RCC 7860 (cell line): ENCODE measurements at regions not wholly inside any gene's neighbourhood (a gene's known extent, or its start where the extent isn't known, plus 50 kb on each side); places are given as distances from the start of the nearest gene placed in this dataset.
"Not testable (repeated sequence)": the region's sequence is repeated elsewhere in the genome, so short reads cannot be mapped to it uniquely, and the experiment has no call there.

Experiments
- DNase-seq: peaks from one replicate; pipeline ENCODE4 v3.0.0-alpha.2; 2015; ENCODE audit warnings: low spot score
- FAIRE-seq: peaks from 2 replicates; lab custom pipeline; 2012; peaks lifted over from hg19 to GRCh38; lab: Jason Lieb, UNC

- FAIRE-seq (no peak), DNase-seq (no peak)
These were observed 251.6 kb downstream of the RPLP1 start for GRCh38 chr15:69704229-69704628.

- DNase-seq: no peak
- no peak for FAIRE-seq
These were observed 252.1 kb downstream of the RPLP1 start for GRCh38 chr15:69704700-69705099.

GRCh38 chr15:69706353-69707097, 253.9 kb downstream of the RPLP1 start:
- DNase-seq (no peak), FAIRE-seq (no peak)

- DNase-seq, FAIRE-seq: not testable (repeated sequence)
These were observed 254.6 kb downstream of the RPLP1 start for GRCh38 chr15:69707241-69707640.

- not testable (repeated sequence) for FAIRE-seq, DNase-seq
These were observed 256.0 kb downstream of the RPLP1 start for GRCh38 chr15:69708436-69709122.

- FAIRE-seq (no peak), DNase-seq (no peak)
These were observed 260.4 kb downstream of the RPLP1 start for GRCh38 chr15:69712991-69713390.

- DNase-seq (no peak), FAIRE-seq (no peak)
These were observed 261.3 kb downstream of the RPLP1 start for GRCh38 chr15:69713726-69714559.

GRCh38 chr15:69715210-69715609, 262.6 kb downstream of the RPLP1 start:
- DNase-seq (no peak), FAIRE-seq (no peak)

GRCh38 chr15:69718436-69718835, 265.8 kb downstream of the RPLP1 start:
- DNase-seq: no peak
- no peak for FAIRE-seq

- no peak for DNase-seq
- FAIRE-seq: no peak
These were observed 266.3 kb downstream of the RPLP1 start for GRCh38 chr15:69718916-69719315.

- FAIRE-seq: no peak
These were observed 267.1 kb downstream of the RPLP1 start for GRCh38 chr15:69719527-69720240.

GRCh38 chr15:69720536-69720935, 267.9 kb downstream of the RPLP1 start:
- FAIRE-seq: no peak
- no peak for DNase-seq

More at GRCh38 chr15:69719527-69720240, 267.1 kb downstream of the RPLP1 start:
- DNase-seq: no peak

- DNase-seq: no peak
- FAIRE-seq: no peak
These were observed 270.3 kb downstream of the RPLP1 start for GRCh38 chr15:69722924-69723323.

GRCh38 chr15:69723404-69724096, 270.9 kb downstream of the RPLP1 start:
- FAIRE-seq (no peak), DNase-seq (no peak)

- DNase-seq (no peak), FAIRE-seq (no peak)
These were observed 271.7 kb downstream of the RPLP1 start for GRCh38 chr15:69724333-69724732.

GRCh38 chr15:69725275-69725674, 272.7 kb downstream of the RPLP1 start:
- DNase-seq (no peak), FAIRE-seq (no peak)

GRCh38 chr15:69725957-69726356, 273.3 kb downstream of the RPLP1 start:
- DNase-seq (no peak), FAIRE-seq (no peak)

GRCh38 chr15:69727121-69727924, 274.7 kb downstream of the RPLP1 start:
- no peak for DNase-seq
- FAIRE-seq: no peak

- DNase-seq (no peak), FAIRE-seq (no peak)
These were observed 276.6 kb downstream of the RPLP1 start for GRCh38 chr15:69729167-69729748.
